IPS DF 6.9 (cell line): ENCODE measurements at regions not wholly inside any gene's neighbourhood (a gene's known extent, or its start where the extent isn't known, plus 50 kb on each side); places are given as distances from the start of the nearest gene placed in this dataset.

Experiments used
- DNase-seq: peaks from one replicate; pipeline ENCODE4 v3.0.0-alpha.2; 2013; ENCODE audit warnings: low read depth, low spot score
- H3K27ac ChIP-seq: one replicate; pipeline ENCODE4 v1.5.1; 2013; ENCODE audit warnings: low read length, control low read depth
- H3K27me3 ChIP-seq: 2 replicates; pipeline ENCODE4 v1.6.1; 2013; ENCODE audit warnings: mild to moderate bottlenecking, low read length; ENCODE audit not compliant: control insufficient read depth, insufficient read depth
- H3K36me3 ChIP-seq: 2 replicates; pipeline ENCODE4 v1.6.1; 2013; ENCODE audit warnings: low read length; ENCODE audit not compliant: control insufficient read depth, insufficient read depth
- H3K4me1 ChIP-seq: 2 replicates; pipeline ENCODE4 v1.6.1; 2013; ENCODE audit warnings: low read length; ENCODE audit not compliant: control insufficient read depth, insufficient read depth
- H3K4me3 ChIP-seq: 2 replicates; pipeline ENCODE4 v1.5.1; 2013; ENCODE audit warnings: mild to moderate bottlenecking, low read length
- H3K9me3 ChIP-seq: 2 replicates; pipeline ENCODE4 v1.6.1; 2013; ENCODE audit warnings: low read length, inconsistent platforms; ENCODE audit not compliant: control insufficient read depth, insufficient read depth
- WGBS: extraction: QIAGEN DNeasy Blood & Tissue Kit; methylation state at CpG from one replicate; pipeline ENCODE4 v1.1.7; 2013; ENCODE audit warnings: mixed read lengths, missing lambda C conversion rate; ENCODE audit not compliant: insufficient read length, insufficient coverage; 5-methylcytosine and 5-hydroxymethylcytosine counted together

DNA sequence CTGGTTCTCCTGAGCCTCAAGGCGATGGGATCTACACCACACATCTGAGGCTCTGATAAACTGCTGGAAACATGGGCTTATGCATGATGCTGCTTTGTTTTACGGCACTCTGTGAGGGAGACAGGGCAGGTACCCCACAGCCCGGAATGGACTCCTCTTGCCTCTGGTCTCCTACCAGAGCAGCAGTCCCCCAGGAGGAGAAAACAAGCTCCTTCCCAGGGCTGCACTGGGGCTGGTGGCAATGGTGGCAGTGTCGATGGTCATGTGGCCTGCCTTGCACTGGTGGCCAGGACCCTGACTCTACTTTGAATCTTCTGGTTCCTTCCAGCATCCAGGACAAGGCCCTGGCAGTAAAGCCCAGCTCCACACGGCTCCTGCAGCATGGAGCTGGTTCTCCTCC, 79.4 kb downstream of the TOMM20 start:
- Histone ChIP-seq H3K9me3 (no peaks in the 10 kb centered on the region), H3K4me1 (no peaks in the 10 kb centered on the region), H3K27ac (no peak overlapping the region), H3K4me3 (no peak overlapping the region), H3K27me3 (no peaks in the 10 kb centered on the region), H3K36me3 (no peaks in the 10 kb centered on the region)
- no peak for DNase-seq
- WGBS = no CpG with 5 or more reads among the region's 5 CpGs

DNA sequence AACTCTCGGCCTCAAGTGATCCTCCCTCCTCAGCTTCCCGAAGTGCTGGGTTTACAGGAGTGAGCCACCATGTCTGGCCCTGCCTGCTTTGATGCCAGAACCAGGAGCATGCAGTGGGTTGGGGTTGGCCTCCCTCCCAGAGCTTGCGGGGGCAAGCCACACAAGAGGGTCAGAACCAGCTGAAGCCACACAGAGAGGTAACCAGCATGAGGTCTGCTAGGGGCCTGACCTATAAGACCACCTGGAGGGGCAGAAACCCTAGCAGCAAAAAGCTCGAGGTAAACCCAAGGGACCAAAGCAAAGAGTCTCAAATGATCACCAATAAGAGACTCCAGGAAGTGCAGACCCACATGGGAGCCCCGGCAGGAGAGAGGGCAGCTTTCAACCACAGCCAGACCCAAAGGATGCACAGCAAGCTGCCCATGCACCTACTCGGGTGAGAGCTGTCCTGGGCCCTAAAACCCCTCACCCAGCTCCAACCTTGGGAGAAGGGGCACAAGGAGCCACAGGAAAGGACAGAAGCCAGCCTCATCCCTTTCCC, 81.2 kb downstream of the TOMM20 start:
- Histone ChIP-seq H3K9me3 (no peaks in the 10 kb centered on the region), H3K27ac (no peak overlapping the region), H3K4me1 (no peaks in the 10 kb centered on the region), H3K27me3 (no peaks in the 10 kb centered on the region; the same call in 1 of the 2 replicates), H3K36me3 (no peaks in the 10 kb centered on the region), H3K4me3 (no peak overlapping the region)
- DNase-seq = no peak
- WGBS = no CpG with 5 or more reads among the region's 6 CpGs

DNA sequence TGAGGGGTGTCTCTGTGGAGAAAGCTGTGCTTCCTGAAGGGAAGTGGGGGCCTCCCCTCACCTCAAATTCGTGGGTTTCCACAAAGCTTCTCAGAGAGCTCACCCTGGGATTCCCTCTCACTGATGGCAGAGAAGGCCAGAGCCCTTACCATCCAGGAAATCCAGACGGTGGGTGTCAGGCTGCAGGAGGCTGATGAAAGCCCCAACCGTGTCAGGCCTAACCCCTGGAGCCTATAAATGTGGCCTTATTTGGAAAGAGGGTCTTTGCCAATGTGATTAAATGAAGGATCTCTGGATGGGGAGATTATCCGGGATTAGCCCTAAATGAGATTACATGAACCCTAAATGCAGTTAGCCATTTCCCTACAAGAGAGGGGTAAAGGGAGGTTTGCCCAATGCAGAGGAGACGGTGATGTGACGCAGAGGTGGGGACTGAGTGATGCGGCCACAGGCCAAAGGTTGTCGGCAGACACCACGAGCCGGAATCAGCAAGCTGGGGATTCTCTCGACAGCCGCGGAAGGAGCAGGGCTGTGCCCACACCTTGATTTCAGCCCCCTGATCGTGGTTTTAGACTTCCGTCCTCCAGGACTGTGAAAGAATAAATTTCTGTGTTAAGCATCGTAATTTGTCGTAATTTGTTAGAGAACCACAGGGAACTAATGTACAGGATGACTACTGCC, 82.6 kb downstream of the TOMM20 start:
- Histone ChIP-seq H3K27ac (no peak overlapping the region), H3K36me3 (no peaks in the 10 kb centered on the region), H3K9me3 (no peaks in the 10 kb centered on the region), H3K27me3 (no peaks in the 10 kb centered on the region; the same call in 1 of the 2 replicates), H3K4me1 (no peaks in the 10 kb centered on the region), H3K4me3 (no peak overlapping the region)
- DNase-seq = no peak
- WGBS = no CpG with 5 or more reads among the region's 17 CpGs

DNA sequence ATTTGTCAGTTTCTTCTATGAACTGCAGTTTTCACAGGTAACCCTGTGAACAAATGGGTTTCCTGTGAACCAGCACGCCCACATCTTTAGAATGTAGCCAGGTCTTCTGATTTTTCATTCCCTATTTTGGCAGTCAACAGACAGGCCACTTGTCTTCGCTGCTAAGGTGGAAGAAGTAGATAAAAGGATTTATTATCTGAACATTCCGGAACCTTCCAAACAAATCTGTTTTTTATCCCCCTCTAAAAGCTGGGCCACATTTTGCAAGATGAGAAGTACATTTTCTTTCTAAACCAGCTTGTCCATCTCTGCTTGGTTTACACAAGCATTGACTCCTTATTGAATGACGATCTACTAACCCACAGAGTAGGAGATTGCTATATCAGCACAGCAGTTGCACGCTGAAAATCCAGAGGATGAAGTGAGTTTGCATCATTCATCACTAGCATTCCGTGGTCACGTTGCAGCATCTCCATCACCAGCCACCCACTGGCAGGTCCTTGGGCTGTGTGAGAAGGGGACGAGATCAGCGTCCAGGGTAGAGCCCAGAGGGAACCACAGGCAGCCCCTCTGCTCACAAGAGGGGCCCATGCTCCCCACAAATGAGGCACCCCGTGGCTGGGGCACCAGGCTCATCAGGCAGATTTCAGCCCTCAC, 83.5 kb downstream of the TOMM20 start:
- H3K27me3 ChIP-seq = no peaks in the 10 kb centered on the region; the same call in 1 of the 2 replicates
- H3K27ac ChIP-seq = no peak overlapping the region
- no peaks in the 10 kb centered on the region for H3K4me1 ChIP-seq
- no peak for DNase-seq
- H3K4me3 ChIP-seq = no peak overlapping the region
- H3K36me3 ChIP-seq = no peaks in the 10 kb centered on the region
- H3K9me3 ChIP-seq = no peaks in the 10 kb centered on the region
- no CpG with 5 or more reads among the region's 10 CpGs for WGBS

DNA sequence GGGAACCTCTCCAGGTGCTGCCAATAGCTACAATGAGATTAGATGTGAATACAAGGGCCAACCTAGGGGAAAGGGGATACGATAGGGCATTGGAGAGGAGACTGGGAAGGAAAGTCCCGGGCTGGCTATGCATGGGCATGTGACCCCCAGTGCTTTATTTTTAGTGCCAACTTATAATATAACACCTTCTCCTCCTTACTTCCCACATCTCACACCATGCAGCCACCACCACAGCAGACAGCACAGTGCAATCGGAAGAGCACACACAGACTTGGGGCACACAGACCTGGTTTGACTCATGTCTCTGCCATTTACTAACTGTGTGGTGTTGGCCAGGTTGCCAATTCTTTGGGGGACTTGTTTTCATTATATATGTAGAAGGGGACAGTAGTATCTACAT, 85.4 kb downstream of the TOMM20 start:
- no peaks in the 10 kb centered on the region for H3K36me3 ChIP-seq
- H3K4me3 ChIP-seq = no peak overlapping the region
- H3K27ac ChIP-seq = no peak overlapping the region
- no peaks in the 10 kb centered on the region for H3K9me3 ChIP-seq
- WGBS = no CpG with 5 or more reads among the region's 3 CpGs
- no peaks in the 10 kb centered on the region; the same call in 1 of the 2 replicates for H3K27me3 ChIP-seq
- no peak for DNase-seq
- H3K4me1 ChIP-seq = no peaks in the 10 kb centered on the region

DNA sequence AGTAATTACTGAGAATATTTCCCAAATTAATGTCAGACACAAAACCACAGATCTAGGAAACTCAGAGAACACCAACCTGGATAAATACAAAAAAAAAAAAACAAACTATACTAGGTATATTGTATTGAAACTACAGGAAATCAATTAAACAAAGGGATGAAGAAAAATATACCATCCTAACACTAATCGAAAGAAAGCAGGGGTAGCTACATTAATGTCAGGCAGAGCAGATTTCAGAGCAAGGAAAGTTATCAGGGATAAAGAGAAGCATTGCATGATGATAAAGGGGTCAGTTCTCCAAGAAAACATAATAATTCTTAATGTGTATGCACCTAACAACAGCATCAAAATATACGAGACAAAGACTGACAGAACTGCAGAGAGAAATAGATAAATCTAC, 89.9 kb downstream of the TOMM20 start:
- no CpG with 5 or more reads among the region's 2 CpGs for WGBS
- DNase-seq = no peak
- Histone ChIP-seq H3K27ac (no peak overlapping the region), H3K36me3 (no peaks in the 10 kb centered on the region), H3K4me1 (no peaks in the 10 kb centered on the region), H3K4me3 (no peak overlapping the region), H3K9me3 (no peaks in the 10 kb centered on the region), H3K27me3 (no peaks in the 10 kb centered on the region; the same call in 1 of the 2 replicates)

DNA sequence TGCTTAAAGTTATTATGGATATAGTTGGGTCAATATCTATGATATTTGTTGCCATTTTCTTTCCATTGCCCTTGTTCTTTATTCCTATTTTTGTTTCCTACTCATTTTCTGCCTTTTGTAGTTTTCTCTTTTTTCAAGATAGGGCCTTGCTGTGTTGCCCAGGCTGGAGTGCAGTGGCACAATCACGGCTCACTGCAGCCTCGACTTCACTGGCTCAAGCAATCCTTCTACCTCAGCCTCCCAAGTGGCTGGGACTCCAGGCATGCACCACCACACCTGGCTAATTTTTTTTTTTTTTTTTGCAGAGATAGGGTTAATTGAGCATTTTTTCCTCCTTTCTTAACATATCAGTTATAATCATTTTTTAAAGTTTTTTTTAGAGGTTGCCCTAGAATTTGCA, 92.7 kb downstream of the TOMM20 start:
- no peaks in the 10 kb centered on the region for H3K4me1 ChIP-seq
- DNase-seq = no peak
- H3K36me3 ChIP-seq = no peaks in the 10 kb centered on the region
- H3K4me3 ChIP-seq = no peak overlapping the region
- no peaks in the 10 kb centered on the region for H3K27me3 ChIP-seq
- no peak overlapping the region for H3K27ac ChIP-seq
- no peaks in the 10 kb centered on the region for H3K9me3 ChIP-seq
- no CpG with 5 or more reads among the region's 2 CpGs for WGBS

DNA sequence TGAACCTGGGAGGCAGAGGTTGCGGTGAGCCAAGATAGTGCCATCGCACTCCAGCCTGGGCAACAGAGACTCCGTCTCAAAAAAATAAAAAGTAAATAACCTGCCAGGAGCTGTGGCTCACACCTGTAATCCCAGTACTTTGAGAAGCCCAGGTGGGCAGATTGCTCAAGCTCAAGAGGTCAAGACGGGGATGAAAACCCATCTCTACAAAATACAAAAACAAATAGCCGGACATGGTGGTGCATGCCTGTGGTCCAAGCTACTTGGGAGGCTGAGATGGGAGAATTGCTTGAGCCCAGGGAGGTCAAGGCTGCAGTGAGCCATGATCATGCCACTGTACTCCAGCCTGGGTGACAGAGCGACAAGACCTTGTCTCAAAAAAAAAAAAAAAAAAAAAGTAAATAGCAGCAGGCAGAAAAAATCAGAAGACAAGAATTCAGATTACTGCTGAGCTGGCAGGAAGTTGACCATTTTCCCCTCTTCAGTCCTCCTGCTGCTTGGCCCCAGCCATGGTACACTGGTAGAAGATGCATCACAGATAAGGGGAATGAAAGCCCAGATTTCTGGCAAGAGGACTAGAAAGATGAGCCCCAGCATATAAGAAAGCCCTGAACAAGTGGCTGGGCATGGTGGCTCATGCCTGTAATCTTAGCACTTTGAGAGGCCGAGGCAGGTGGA, 97.6 kb downstream of the TOMM20 start:
- no CpG with 5 or more reads among the region's 7 CpGs for WGBS
- H3K27me3 ChIP-seq = no peaks in the 10 kb centered on the region
- H3K4me1 ChIP-seq = no peaks in the 10 kb centered on the region
- H3K27ac ChIP-seq = no peak overlapping the region
- H3K4me3 ChIP-seq = no peak overlapping the region
- no peaks in the 10 kb centered on the region for H3K9me3 ChIP-seq
- DNase-seq = no peak
- H3K36me3 ChIP-seq = no peaks in the 10 kb centered on the region

DNA sequence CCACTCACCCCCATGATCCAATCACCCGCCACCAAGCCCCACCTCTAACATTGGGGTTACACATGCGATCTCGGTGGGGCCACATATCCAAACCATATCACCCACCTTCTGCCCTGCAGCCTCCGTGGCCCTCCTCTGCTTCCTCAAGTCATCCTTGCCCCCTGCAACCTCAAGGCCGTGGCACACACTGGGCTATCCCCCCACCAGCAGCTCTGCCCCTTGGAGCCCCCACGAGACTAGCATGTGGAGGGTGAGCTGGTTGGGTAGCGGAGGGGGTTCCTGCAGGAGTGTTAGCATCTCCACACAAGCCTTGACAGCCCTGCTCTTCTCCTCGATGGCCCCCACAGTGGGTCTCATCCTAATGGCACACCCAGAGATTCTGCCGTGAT, 100.8 kb downstream of the TOMM20 start:
- no peak for DNase-seq
- no peaks in the 10 kb centered on the region; the same call in 1 of the 2 replicates for H3K36me3 ChIP-seq
- H3K4me1 ChIP-seq = 0 out of 2 replicates have a peak, but pooled peaks cover 4% of the 10 kb centered on the region
- H3K4me3 ChIP-seq = no peak overlapping the region
- no CpG with 5 or more reads among the region's 9 CpGs for WGBS
- no peaks in the 10 kb centered on the region for H3K27me3 ChIP-seq
- H3K27ac ChIP-seq = no peak overlapping the region
- no peaks in the 10 kb centered on the region for H3K9me3 ChIP-seq

DNA sequence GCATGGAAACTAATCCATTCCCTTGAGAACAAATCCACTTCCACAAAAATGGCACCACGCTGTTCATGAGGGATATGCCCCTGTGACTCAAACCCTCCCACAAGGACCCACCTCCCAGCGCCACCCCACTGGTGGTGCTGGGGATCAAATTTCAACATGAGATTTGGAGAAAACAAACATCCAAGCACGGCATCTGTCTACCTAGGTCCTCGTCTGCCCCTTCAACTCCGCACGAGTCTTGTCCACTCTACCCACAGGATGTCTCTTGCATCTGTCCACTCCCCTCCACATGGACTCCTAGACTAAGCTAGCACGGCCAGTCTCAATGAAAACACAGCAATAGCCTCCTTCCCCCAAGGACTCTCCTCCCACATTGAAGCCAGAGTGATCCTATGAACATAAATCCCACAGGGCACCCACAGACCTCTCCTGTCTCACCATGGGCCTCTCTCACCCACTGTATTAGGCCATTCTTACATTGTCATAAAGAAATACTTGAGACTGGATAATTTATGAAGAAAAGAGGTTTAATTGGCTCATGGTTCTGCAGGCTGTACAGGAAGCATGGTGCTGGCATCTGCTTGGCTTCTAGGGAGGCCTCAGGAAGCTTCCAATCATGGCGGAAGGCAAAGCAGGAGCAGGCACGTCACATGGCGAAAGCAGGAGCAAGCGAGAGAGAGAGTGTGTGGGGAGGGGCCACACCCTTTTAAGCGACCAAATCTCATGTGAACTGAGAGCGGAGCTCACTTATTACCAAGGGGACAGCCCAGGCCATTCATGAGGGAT, 101.4 kb downstream of the TOMM20 start:
- Histone ChIP-seq H3K9me3 (no peaks in the 10 kb centered on the region), H3K4me3 (no peak overlapping the region), H3K36me3 (no peaks in the 10 kb centered on the region; the same call in 1 of the 2 replicates), H3K27me3 (no peaks in the 10 kb centered on the region), H3K27ac (no peak overlapping the region), H3K4me1 (0 out of 2 replicates have a peak, but pooled peaks cover 4% of the 10 kb centered on the region)
- DNase-seq = no peak
- no CpG with 5 or more reads among the region's 13 CpGs for WGBS
